Suppressor macrophage treated with lipopolysaccharide for 1 hour (primary cell): ENCODE measurements at regions not wholly inside any gene's neighbourhood (a gene's known extent, or its start where the extent isn't known, plus 50 kb on each side); places are given as distances from the start of the nearest gene placed in this dataset.
A peak's percentile ranks its signal among the peaks of the same experiment; 100 is the strongest.

Source experiments
- DNase-seq, 3 donors: peaks; one replicate each; pipeline ENCODE4 v3.0.0-alpha.2; 2020 to 2022

DNA sequence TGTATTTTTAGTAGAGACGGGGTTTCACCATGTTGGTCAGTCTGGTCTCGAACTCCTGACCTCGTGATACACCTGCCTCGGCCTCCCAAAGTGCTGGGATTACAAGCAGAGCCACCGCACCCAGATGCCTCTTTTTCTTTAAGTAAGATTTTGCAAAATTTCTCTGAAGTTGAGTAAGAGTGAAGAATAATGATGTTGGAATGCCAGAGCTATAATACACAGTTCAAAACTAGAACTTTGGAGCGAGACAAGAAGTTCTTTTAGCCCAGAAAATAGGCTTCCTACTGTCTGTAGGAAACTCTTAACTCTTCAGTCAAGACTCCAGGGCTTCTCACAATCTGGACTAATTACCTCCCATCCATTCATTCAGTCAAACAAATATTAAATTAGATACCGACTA, 51.4 kb downstream of the MARCHF4 start:
- DNase-seq = no peak

DNA sequence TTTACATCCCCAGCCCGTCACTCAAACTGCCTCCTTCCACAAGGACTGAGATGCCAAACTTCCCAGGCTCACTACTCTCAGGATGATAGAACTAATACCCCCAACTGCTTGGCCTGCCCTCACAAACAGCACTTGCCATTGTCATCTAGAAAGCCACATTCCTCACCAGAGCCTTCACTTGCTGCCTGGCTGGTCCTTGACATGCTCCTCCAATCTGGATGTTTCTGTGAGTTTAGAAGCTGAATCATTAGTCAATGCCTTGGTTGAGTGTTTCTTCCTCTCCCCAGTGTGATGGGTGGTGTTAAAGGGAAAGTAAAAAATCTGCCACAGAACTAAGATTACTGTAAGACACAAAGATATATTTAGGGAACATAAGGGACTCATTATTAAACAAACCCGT, 52.5 kb downstream of the MARCHF4 start:
- no peak for DNase-seq

DNA sequence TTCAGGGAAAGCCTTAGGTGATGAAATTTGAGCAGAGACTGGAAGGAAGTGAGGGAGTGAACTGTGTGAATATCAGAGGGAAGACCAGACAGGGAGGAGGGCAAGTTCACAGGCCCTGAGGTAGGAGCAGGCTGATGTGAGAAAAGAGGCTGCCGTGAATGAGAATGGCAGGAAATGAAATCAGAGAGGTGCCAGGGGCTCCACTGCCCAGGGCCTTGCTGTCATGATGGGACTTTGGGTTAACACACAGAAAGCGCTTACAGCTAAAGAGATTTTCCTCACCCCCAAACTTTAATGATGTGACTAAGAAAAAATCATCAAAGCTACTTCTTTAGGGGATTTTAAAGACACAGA, 53.8 kb downstream of the MARCHF4 start:
- no peak for DNase-seq

DNA sequence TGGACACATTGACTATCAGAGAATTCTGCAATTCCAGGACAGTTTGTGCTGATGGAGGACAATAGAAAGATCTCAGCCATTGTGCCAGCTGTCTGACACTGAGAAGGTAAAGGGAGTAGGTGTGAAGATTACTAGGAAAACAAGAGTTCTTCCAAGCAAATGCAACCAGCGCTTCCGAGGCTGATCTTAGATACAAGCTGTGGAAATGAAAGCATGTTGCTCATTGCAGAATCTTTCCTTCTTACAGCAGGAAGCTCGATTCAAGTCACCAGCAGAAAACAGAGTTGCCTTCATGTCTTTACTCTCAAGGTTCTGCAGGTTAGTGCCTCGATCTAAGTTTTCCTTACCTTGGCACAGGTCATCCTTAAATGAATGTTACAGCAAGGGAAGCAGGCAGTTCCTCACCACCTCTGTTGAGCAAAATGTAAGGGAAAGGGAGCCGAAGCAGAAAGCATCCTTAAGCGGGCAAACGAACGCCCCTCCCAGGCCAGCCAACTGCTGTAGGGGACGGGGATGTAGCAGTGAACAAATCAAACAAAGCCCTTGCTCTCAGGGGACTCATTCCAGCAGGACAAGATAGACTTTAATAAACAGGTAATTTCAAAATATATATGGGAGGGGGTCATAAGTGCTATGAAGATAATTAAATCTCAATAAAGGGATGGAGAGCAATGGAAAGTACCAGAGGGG, 54.3 kb downstream of the MARCHF4 start:
- no peak for DNase-seq

DNA sequence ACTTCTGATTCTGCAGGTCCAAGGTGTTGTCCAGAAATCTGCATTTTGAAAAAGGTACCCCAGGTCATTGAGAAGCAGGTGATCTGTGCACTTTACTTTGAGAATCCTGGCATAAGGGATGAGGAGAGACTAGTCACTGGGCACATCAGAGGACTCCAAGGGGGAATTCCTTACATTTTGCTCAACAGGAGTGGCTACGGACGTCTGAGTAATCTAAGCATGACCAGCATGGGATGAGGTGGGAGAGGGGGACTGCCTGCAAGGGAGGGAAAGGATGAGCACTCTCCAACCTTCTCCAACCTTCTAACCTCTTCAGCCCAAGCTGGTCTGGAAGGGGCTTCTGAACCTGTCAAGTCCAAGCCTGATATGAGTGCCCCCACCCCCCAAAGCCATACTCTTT, 55.5 kb downstream of the MARCHF4 start:
- DNase-seq = peak; percentile 34 to 54 (median 47)

DNA sequence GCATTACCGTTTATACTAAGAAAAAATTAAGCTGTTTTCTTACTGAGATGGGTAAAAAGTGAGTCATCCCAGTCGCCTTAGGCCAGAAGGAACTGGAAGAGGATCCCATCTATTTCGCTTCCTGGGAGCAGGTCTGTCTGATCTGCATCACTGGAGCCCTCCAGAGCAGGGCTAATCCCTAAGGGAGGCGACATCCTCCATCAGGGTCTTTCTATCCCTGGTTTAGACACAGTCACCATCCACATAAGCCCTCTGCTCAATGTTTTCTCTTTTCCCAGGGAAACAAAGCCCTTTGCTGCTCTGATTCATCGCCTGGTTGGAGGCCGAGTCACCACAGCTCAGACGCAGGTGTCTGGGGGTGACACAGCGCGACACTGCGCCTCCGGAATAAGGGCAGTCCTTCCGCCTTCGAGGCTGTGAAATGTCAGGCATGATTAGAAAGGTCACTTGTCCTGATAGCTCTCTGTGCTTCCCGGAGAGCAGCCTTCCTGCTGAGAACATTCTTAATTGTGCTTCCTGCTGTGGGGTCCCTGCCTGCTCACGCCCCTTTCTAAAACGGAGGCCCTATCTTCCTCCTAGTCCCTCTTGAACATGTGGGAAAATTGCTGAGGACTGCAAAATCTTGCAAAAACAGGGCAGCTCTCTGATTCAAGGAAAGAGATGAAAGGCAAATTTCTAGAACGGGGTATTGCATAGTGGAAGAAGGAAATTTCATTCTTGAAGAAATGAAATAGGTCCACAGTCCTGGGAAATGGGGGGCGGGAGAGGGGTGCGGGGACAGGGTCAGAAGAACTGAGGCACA, 56.3 kb downstream of the MARCHF4 start:
- DNase-seq = peak; percentile 24 to 36 (median 34)

DNA sequence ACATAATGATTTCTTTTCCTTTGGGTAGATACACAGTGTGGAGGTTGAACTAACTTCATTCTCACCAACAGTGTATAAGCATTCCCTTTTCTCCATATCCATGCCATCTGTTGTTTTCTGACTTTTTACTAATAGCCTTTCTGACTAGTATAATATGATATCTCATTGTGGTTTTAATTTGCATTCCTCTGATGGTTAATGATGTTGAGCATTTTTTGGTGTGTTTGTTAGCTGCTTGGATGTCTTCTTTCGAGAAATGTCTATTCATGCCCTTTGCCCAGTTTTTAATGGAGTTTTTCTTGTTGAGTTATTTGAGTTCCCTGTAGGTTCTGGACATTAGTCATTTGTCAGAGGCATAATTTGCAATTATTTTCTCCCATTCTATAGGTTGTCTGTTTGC, 59.8 kb downstream of the MARCHF4 start:
- DNase-seq = no peak

DNA sequence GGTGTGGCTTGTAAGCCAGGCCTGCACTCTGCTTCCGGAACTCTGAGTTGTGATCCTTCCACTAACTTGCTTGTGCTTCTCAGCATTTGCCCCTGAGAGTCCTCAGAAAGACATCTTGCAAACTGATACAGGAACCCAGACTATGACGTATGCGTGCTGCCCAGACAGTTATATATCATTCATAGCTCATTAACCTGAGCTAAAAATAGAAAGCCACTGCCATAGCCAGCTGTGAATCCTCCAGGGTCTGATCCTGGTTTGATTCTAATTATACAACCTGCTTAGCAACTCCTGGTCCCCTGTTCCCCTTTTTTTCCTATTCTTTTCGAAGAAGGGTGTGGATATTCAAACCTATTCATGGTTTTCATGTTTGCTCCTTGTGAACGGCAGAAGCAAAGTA, 63.7 kb downstream of the MARCHF4 start:
- DNase-seq = no peak

DNA sequence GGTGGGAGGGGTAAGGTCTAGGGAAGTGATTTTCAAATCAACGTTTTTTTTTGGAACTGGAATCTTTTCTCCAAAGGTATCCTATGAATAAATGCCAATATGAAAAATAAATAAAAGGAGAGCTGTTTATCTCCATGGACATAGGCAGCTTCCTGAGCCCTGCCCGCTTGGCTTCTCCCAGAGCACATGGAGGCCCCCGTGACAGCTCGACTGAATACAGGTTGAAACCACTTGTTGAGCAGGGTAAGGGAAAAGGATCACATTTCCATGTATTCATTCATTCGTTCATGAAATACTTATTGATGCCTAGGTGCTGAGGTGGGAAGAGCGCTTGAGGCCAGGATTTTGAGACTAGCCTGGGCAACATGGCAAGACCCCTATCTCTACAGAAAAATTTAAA, 64.8 kb downstream of the MARCHF4 start:
- DNase-seq = no peak

DNA sequence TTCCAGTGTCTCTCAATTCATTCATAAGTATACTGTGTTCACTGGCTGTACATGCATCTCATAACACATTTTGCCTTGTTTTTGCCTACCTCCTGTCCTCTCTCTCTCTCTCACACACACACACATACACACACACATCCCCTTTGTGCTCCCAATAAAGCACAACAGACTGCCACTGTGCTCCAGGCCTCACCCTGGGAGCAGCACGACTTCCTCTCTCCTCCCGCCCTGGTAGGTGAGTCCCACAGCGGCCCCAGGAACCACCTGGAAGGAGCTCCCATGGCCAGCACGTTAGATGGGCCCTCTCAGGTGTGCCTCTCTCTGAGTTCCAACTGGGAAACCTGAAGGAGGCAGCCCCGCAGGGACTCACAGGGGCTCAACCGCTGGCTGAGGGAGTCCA, 65.4 kb downstream of the MARCHF4 start:
- DNase-seq = no peak

DNA sequence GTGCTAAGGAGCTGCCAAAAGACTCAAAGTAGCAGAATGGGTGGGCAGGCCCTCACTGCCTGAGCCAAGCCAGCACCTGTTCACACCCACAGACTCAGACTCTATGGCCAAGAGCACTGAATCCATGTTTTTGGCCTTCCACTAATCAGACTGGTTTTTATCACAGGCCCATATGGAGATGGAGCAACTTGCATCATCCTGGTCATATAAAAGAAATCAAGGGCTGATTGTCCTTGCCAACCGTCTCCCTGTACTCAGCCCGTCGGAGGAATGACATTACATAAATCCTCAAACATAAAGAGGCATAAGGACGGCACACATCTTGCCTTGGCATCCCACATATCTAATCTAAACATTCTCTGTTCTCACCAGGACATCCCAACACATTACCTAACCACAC, 66.7 kb downstream of the MARCHF4 start:
- no peak for DNase-seq

DNA sequence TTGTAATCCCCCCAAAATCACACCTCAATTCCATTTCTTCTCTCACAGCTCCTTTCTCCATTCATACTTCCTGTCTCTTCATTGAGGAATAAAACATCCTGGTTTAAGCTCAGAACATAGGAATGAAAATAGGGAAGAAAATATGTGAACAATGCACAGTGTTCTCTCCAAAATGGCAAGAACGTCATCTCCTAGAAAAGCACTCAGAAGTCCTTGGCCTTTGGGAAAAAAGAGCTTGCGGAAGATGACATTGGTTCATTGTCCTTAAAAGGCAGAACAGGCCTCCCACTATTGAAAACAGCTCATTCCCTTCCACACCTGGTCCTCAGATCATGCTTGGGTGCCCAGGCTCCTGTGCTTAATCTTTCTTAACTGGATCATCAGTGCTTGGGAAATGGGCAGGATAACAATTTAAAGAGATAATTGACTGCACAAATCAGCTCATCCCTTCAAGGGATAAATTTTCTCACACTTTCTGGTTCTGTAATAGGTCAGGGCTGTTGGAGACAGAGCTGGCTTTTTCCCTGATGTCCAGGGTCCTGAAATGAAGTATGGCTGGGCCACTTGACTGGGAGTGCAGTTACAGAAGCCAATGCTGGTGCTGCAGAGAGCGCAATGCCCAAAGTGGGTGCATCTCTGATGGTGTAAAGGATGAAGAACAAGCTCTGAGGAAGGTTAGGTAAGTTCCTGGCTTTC, 69.2 kb downstream of the MARCHF4 start:
- DNase-seq = no peak

DNA sequence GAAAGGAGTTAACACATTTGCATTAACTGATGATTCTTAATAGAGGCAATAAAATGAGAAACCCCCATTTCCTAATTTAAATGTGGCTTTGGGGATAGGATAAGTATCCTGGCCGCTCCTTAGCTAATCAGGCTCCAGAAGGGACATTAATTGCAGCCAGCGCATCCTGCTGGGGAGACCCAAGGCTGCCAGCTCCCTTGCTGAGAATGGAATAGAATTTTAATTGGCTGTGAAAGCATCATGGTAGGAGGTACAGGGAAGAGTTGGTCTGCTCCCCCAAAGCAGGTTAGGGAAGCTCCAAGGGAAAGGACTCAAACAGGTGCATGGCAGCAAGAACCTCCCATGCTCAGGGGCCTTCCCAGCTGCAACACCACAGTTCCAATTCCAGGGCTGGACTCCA, 71.4 kb downstream of the MARCHF4 start:
- no peak for DNase-seq

DNA sequence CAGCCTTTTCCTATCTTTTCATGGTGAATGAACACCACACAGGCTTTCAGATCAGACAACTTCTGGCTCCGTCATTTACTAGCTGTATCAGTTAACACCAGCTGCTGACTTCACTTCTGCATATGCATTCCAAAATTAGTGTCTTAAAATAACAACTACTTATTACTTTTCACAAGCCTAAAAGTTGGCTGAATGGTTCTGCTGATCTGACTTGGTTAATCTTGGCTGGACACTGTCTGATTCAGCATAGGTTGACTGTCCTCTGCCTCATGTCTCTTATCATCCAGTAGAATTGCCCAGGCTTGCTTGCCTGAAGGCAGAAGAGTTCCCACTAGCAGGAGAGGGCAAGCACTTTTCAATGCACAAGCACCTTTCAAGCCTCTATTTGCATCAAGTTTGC, 72.7 kb downstream of the MARCHF4 start:
- no peak for DNase-seq

DNA sequence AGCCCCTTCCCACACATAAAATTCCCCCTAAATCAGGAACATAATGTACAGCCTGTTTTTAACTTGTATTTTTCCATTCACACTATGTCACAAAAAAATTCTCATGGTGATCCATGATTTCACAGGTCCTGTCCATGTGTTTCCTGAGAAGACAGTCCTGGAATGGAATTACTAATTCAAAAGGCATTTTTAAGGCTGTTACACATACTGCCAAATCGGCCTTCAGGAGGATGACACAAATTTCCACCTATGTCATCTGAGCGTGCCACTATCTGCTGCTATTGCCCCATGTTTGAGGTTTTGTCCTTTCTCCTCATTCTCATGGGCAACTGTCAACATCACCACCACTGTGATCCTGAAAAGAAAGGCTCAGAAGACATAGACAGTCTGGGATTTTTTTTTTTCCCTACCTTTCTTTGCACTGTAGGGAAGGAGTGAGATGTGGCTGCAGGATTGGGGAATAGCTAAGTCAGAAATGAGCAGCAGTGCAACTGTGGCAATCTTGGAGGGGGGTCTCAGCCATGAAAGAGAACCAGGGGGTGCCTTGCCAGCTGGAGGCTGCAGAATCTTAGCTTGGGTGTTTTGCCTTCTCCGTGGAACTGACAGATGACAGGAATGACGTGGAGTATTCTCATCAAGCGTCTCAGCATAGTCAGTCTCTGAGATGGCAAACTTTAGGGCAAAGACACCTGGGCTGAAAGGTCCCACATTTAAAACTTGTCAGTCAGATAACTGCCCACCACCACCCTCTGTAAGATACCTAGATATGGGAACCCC, 73.4 kb downstream of the MARCHF4 start:
- DNase-seq = no peak

DNA sequence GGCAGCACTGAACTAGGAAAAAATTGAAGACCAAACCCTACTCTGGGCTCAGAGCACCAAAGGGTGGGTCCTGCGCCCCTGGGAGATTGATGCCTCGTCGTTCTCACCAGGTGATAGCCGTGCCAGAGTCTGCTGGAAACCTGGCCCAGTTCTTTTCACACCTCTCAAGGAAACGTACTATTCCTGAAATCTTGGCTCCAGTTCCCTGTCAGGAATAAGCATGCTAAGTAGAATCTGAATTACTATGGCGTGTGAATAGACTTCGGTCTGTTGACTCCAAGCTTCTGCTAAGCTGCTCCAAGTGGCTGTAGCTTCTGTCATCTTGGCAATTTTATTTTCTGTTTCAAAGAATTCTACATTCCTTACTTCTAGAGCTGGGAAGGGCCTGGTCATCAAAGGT, 75.4 kb downstream of the MARCHF4 start:
- no peak for DNase-seq

DNA sequence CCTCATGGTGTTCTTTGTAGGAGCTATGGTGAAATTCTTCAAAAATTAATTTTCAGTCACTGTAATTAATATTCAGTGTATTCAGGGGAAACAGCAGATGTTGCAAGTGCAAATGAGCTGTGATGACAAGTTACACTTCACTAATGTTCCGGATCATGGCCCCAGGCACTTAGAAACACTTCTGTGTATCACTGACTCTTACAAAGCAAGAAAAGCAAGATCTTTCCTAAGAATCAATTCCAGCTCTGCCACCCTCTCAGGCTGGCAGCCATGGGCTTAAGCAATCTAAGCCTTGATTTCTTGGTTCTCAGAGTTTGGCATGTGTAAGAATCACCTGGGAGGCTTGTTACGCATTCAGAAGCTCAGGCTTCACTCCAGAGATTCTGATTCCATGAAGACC, 78.0 kb downstream of the MARCHF4 start:
- no peak for DNase-seq

DNA sequence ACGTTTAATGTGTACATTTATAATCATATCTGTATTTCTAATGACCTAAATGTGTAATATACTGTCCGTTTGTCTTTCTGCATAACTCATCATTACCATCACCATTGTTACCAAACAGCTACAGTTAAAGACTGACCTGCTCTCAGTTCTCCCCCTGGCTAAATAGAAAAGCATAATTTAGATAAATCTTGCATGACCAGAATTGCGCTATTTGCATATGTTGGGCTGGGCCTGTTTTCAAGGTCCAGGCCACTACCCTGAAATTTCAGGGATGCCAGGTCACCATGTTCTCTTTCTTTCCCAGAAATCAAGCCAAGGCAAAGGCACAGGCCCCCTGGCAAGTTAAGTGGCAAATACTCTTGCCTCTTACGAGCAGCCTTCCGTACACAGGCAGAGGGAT, 78.4 kb downstream of the MARCHF4 start:
- DNase-seq = no peak

DNA sequence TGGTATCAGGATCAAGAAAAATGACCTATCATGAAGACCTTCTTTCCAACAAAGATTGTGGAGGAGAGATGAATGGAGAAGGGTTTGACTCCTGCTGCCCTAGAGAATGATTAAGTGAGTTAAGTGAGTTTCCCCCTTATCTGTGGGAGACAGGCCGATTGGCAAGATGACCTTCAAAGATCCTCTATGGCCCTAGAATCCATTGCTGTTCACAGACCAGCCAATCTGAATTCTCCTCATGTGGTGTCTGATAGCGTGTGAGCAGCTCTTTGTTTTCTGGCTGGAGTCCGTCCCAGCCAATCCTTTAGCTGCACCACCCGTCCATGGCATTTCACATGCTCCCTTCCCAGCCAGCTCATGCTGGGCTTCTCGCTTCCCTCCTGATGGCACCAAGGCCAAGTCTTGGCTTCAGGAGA, 79.4 kb downstream of the MARCHF4 start:
- no peak for DNase-seq

DNA sequence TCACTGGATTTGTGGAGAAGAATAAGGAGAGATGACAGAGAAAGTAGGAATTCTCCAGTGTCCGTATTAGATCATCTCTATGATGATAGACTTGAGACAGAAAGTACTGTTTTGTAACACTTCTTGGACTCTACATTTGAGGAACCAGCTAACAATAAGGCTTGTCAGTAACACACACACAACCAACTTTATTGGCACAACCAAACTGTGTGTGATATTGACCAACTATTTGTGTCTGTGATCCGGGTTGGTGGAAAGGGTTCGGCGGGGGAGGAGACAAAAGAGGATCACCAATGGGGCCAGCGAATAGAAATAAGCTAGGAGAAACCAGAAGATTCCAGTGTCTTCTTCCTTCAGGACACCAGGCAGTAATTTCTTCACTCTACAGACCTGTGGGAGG, 79.8 kb downstream of the MARCHF4 start:
- peak in 1 of 3 donors; percentile 7 for DNase-seq

DNA sequence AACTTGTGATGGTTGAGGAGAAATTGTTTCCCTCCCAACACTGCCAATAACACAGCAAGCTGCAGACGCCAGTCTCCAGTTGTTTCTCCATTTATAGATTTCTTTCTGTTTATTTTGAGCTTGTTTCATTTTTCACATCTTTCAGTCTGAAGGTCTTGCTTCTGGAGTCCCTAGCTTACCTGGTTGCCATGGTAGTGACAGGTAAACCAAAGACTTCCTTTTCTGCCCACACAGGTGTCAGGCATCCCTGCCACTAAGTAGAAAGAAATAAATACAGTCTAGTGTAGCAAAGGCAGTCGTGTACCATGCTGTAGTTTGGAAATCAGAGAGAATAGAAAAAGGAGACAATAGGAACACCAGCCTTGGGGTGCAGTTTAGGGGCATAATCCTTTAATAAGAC, 82.8 kb downstream of the MARCHF4 start:
- no peak for DNase-seq

DNA sequence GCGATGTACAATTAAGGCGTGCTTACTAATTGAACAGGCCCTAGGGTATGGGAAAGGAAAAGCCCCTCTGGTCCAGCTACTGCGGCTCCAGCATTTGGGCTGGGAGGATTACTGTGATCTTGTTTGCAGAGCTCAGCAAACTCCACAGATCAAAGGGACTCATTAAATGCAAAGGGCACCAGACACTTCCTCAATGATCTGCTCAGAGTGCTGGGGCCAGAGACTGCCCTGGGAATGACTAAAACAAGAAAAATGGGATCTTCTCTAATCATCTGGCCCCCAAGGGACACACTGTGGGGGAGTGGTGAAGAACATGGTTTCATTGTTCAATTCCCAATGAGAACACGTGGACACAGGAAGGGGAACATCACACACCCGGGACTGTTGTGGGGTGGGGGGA, 85.0 kb downstream of the MARCHF4 start:
- DNase-seq = peak in 2 of 3 donors; percentile 15 to 18

DNA sequence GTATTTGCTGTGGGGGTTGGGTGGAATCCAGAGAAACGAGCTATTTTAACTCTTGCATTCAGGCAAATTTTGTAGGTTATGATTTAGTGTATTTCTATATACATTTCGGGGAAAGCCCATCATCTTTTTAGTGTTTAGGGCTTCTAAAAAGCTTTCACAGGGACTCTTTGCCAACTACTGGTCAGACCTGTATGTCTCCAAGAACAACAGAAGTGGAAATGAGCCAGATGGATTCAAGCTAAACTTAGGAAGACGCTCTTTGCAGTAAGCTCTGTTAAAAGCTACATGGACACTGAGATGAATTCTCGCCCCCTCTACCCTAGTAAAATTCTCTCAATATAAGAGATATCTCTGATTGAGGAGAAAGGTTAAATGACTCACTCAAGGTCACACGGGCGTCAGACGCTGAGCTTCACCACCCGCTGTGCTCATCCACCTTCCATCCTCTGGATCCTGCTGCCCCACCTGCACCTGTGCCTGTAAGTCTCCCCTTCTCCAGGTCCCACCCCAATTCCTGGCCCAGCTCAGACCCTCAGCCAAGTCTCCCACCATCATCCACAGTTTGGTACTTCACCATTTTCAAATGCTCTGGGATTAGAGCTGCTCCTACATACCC, 85.6 kb downstream of the MARCHF4 start:
- no peak for DNase-seq
